ENCODE measurements at regions not wholly inside any gene's neighbourhood (a gene's known extent, or its start where the extent isn't known, plus 50 kb on each side); places are given as distances from the start of the nearest gene placed in this dataset.
"Not testable (repeated sequence)": the region's sequence is repeated elsewhere in the genome, so short reads cannot be mapped to it uniquely, and the experiment has no call there.

DNA sequence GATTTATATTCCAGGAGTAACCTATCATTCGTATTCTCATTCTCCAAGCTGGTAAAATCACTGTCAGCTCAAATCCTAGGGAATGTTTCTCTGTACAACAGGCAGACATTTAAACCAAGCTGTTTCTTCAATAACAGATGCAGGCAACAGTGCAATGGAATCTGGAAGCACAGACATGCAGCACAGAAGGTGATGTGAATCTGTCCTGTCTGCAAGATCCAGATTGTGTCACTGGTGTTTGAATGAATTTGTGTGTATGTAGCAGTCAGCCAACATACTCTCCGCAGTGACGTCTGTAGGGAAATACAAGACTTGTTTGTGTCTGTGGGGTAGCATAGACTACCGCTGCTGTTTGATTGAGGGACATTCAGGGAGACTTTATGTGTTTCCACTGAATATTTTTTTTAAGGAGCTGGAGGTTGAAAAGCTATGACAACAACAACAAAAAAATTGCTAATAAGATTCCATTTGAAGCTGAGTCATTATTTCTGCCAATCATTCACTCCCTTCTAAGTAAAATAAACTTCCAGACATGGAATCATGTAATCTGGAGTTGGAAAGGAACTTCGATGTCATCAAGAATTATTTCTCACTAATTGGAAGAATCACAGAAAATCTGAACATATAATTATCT is 122.9 kb upstream of the MYO3A start:
- no peak for DNase-seq

DNA sequence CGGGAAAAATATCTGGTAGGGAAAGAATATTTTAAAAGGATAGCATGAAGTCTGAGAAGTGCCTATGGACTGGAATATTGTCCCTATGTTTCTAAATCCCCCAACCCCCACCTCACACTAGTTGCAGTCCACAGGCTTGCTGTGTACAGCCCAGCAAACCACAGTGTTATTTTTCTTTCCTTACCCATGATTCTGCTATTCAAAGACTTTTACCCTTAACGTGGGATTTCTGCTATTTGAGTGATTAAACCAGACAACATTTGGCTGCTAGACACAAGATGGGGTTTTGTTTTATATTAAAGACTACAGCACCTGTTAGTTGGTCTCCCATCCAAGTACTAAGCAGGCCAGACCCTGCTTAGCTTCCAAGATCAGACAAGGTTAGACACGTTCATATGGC is 120.5 kb upstream of the MYO3A start:
- DNase-seq: no peak

DNA sequence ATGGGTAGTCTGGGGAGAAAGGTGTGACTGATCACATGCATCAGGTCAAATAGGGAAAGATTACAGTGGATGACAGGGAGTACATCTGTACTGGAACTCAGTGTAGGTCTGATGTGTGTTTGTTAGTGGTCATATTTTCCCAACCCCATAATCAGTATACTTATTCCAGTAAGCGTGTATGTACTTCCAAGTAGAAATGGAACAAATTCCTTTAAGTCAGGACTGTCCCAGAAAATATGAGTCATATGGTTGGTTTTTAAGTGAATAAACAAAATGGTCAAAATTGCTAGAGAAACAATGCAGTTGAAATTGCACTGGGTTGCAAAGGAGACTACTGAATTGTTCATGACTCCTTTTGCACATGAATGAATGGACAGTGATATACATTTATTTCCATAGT is 118.8 kb upstream of the MYO3A start:
- no peak for DNase-seq

DNA sequence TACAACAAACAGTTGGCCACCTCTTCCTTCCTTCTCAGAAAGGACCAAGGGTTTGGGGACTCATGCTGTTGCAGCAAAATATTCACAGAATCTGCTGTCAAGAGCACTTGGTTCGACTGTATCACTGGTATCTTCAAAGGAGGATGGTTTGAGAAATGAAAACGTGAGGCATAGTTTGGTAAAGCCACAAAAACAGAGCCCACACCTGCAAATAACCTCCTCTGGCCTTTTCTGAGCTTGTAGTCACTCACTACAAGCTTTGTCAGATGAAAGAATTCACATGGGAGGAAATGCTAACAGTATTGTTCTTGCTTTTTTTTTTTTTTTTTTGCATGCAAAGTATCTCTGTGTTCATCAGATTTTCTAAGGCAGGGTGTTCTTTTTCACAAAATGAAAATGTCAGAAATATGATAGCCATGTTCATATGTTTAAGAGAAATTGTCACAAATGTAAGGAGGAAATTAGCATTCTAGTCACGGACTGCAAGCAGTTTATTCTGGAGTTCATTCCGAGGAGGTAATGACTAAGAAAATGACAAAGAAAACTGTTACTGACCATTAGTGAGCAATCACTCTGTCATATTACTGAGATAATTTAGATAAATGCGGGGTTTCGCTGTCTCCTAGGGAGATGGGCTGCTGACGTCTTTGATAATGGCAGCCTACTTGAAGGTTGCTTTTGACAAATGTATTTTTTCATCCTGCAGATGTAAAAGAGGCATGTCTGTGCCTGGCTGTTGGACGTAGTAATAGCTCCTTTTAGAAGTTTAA is 117.8 kb upstream of the MYO3A start:
- DNase-seq: no peak

DNA sequence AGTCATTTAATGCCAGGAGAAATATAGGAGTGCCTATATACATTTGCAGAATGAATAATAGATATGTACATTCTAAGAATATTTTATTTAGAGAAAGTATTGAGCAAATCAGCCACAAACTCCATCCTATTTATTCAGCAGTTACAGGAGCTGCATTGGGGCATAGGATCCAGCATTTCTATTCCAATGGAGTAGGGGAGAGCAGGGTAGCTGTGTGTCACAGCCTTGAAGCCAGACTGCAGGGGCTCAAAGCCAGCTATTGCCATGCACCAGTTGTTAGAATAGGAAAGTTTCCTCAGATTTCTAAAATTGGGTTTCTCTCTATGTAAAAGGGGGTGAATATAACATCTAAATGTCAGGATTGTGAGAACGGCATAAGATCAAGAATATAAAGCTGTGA is 116.8 kb upstream of the MYO3A start:
- no peak for DNase-seq

DNA sequence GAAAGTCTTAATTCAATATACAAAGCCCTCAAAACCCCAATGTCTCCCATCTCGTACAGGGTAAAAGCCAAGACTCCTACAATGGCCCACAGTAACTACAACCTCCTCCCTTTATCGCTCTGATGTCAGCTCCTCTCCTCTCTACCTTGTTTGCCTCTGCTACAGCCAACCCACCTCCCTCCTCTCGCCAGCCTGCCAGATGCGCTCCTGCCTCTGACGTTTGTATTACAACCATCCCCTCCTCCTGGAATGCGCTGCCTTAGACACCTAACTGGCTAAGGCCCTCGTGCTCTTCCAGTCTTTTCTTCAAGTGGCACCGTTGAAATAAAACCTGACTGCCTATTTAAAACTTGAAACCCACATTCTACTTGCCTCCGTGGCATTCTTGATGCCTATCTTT is 115.3 kb upstream of the MYO3A start:
- no peak for DNase-seq

DNA sequence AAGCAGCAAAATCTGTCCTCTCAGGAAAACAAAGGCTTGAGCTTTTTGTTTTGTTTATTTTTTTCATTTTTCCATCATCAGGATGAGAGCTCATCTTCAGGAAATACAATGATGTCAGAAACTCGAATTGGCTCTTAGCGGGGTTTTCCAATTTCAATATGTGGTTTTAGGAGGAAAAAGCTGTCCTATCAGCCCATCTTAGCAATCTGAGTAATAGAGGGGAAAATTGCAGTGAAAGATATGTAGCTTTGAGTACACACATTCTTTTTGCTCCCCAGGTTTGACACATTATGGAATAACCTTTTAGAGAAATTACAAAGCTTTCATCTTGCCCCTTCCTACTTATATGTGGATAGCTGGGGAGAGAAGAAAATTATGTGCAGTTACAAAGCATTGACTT is 113.6 kb upstream of the MYO3A start:
- no peak for DNase-seq

DNA sequence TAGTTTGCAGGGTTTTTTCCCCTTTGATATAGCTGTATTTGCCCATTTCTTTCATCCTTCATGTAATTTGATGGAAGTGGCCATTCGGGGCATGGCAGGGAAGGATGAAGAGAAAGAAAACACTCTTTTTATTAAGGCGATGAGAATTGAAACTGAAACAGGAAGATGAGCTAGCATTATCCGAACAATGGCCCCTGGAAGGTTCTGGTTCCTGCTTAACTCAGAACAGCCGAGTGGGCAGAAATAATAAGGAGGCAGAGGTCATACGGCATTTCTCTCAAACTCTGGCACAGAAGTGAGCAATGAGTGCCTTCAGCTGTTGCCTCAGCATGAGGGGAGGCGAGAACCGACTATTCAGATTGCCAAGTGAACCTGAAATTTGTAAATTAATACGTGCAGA is 113.2 kb upstream of the MYO3A start:
- DNase-seq: no peak

DNA sequence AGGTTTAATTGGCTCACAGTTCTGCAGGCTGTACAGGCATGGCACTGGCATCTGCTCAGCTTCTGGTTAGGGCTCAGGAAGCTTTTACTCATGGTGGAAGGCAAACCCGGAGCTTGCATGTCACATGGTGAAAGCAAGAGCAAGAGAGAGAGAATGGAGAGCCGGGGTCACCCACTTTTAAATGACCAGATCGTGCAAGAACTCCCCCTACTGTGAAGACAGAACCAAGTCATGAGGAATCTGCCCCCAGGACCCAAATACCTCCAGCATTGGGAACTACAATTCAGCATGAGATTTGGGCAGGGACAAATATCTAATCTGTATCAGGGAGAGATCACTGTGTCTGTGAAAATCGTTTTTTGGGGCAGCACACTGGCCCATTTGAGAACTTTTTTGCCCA is 110.0 kb upstream of the MYO3A start:
- no peak for DNase-seq

DNA sequence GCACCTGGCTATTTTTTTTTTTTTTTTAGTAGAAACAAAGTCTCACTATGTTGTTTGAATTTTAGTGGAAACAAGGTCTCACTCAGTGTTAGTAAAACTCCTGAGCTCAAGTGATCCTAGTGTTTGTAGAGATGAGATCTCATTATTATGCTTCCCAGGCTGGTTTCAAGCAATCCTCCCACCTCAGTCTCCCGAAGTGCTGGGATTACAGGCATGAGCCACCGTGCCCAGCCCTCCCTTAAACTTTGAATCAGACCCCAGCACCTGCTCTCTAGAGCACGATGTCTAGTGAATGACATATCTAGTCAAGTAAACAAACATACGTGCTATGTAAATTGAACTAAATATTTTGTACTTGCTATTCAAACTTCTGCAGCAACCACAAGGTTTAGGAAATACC is 105.6 kb upstream of the MYO3A start:
- no peak for DNase-seq

DNA sequence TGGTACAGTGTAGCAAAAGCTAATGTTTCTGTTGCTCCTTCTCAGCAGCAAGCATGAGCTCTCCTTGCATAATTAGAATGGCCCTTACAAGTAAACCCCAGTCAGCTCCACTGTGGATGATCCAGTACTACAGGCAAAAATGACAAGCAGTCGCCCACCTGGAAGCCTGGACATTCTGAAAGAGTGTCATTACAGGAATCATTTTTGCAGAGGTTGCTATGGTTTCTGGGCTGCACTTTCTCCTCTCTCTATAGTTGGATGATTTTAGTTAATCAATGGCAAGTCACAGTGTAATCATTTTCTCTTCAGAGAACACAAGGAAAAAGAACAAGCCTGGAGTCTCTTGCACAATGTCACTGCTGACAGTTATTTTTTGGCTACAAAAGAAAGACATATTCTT is 102.9 kb upstream of the MYO3A start:
- DNase-seq: no peak

DNA sequence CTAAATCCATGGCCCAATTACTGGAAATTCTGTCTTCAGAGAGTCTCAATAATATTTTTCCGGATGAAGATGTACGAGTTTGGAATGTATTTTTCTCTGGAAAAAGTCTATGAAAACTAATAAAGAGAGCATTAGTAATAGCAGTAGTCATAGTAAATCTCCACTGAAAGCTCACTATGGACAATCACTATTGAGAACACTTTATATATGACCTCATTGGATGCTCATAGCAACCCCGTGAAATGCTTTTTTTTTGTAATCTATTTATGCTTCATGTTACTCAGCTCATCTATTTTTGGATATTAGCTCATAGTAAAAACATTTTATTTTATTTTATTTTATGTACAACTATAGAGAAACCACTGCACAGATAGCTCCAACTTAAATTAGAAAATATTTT is 94.3 kb upstream of the MYO3A start:
- no peak for DNase-seq

DNA sequence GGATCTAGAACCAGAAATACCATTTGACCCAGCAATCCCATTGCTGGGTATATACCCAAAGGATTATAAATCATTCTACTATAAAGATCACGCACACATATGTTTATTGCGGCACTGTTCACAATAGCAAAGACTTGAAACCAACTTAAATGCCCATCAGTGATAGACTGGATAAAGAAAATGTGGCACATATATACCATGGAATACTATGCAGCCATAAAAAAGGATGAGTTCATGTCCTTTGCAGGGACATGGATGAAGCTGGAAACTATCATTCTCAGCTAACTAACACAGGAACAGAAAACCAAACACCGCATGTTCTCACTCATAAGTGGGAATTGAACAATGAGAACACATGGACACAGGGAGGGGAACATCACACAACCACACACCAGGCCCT is 93.2 kb upstream of the MYO3A start:
- not testable (repeated sequence) for DNase-seq

DNA sequence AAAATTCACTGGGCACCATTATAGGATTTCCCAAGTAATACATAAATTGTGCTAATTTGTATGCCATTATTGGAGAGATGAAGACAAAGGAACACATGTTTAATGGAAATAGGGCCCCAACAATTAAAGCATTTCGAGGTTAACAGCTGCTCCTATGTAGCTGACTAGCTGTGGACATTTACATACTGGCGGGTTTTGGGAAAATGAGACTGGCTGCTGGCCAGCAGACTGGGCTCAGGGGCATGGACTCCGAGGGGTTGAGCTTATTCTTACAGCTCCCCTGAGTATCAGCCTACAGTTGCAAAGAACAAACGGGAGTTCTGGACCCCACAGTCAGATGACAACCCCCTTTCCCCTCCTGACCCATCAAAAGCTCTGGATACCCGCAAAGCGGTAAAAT is 91.9 kb upstream of the MYO3A start:
- DNase-seq: no peak

DNA sequence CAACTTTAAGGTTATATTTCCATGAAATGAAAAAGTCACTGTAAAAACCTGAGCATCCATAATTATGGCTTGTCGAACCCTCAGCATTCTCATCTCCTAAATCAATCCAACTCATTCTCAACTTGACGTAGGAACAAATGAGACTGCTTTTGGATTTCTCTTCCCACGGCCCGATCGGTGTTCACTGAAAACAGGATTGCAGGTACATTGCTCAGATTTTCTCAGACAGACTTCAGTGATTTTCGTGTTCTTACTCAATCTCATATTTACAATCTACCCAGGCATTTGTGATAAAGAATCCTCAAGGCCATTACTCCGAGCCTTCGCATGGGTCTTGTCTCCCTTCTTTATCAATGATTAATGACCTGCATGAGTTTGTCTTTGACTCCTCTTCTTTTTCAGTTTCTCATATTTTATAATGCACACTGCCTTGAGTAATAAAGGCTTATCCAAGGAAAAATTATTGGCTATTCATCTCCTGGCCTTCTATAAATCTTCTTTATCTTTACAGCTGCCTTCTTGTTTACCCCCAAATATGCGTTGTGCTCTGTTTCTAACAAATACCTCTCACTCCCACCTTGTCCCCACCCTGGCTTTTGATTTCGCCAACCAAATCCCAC is 90.4 kb upstream of the MYO3A start:
- DNase-seq: no peak

DNA sequence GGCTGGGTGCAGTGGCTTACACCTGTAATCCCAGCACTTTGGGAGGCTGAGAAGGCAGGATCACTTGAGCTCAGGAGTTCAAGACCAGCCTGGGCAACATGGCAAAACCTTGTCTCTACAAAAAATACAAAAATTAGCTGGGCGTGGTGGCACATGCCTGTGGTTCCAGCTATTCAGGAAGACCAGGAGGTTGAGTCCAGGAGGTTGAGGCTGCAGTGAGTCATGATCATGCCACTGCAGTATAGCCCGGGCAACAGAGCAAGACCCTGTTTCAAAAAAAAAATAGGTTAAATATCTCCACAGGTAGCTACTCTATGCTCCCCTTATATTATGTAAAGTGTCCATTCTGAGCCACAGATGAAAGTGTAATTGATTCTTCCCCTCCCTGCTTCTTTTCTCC is 89.3 kb upstream of the MYO3A start:
- not testable (repeated sequence) for DNase-seq

DNA sequence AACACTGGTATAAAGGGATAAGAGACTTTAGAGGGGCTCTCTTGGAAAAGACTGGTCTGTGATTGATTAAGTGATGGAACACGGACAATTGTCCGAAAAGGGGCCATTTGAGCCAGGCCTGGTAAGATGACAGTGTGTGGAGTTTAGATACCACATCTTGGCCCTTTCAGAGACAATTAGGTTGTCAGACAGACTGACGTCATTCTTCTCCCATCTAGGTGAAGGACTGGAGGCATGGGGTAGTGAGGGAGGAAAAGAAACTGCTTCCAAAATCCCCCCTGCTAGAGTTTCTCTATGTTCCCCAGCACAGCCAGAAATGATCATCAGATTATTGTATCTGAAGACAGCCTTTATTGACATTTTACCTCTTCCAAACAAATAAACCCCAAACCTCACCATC is 84.8 kb upstream of the MYO3A start:
- no peak for DNase-seq

DNA sequence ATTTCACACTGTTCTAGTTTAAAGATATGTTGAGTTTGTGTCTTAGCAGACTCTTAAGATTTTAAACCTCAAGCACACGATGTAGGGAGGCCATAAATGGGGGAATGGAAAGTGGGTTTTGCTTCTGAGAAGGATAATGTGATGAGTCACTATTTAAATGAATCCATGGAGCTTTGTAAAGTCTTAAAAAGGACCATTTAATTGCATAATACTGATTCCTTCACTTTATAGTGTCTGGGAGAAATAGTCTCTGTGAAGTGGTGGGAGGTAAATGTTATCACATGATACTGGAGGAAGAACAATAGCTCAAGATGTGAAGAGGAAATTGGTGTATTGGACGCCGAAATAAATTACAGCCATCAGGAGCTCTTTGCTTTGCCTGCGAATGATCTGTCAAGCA is 84.0 kb upstream of the MYO3A start:
- no peak for DNase-seq

DNA sequence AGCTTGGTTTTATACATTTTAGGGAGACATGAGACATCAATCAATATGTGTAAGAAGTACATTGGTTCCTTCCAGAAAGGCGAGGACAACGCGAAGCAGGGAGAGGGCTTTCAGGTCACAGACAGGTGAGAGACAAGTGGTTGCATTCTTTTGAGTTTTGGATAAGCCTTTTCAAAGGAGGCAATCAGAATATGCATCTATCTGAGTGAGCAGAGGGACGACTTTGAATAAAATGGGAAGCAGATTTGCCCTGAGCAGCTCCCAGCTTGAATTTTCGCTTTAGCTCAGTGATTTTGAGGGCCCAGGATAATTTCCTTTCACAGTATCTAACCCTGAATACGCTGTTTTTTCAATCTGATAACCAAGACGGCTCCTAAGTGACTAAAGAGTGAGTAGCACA is 82.5 kb upstream of the MYO3A start:
- DNase-seq: no peak

DNA sequence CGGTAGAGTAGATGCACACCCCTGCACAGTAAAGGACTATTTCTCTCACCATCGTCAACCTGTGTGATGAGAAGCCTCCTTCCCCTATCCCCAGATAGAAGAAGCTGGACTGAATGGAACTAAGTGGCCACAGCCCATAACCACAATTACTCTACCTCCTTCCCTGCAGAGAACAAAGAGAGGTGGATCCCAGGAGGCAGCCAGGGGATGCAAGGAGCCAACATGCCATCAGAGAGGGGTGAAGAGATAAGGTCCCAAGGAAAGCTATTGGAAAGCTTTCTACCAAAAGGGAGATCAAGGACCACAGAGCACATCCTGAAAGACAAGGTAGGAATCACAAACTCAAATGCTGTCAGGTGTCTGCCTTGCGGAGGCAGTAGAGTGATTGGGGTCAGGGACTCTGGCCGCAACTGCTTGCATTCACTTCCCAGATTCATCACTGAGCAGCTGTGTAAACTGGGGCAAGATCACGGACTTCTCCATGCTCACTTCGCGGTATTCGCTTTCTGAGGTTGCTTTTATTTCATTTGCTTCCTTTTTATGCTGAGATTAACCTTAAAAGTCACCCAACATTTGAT is 81.6 kb upstream of the MYO3A start:
- DNase-seq: no peak

DNA sequence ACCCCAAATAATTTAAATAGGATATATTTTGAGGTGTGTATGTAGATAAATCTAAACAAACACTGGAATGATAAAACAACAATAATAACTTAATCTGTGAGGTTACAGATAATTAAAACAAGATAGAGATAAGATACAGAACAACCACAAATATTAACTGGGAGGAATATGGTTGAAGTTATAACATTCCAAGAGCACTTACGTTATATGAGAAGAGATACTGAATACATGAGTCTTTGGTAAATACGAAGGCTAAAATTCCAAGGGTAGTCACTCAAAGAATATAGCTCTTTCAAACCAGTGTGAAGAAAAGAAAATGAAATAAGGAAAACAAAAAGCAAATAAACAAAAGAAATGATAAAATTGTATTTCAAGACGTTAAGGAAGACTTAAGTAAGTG is 76.0 kb upstream of the MYO3A start:
- DNase-seq: no peak

DNA sequence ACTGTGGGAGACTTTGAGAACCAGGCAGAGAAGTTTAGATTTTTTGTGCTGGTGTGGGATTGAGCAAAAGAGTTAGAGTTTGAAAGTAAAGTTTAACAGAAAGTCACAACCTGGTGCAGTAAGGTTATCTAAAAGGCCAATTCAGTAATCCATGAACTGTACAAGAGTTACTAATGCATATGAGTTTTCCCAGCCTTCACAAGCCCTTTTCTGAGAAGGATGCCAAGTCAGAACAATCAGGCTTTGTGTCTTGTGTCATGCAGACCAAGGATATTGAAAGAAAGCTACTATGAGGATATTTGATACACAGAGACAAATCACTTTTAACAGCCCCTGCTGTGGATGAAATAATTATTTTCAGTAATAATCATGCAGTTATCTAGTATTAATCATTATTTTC is 68.8 kb upstream of the MYO3A start:
- no peak for DNase-seq

DNA sequence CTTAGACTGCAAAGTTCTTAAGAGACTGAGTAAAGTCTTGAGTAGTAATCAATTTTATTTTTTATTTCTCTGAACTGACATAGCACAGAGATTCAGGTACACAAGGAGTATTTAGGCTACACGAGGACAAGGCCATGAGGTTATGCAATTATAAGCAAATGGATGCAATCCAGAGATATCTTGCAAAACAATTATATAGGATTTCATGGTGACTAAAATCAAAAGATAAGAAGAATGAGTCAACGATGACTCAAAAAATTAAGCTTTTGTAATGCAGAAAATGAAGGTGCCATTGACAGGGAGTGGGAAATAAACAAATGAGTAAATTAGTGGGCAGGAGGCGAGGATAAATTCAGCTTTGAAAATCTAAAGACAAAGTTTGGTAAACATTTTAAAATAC is 66.7 kb upstream of the MYO3A start:
- no peak for DNase-seq

DNA sequence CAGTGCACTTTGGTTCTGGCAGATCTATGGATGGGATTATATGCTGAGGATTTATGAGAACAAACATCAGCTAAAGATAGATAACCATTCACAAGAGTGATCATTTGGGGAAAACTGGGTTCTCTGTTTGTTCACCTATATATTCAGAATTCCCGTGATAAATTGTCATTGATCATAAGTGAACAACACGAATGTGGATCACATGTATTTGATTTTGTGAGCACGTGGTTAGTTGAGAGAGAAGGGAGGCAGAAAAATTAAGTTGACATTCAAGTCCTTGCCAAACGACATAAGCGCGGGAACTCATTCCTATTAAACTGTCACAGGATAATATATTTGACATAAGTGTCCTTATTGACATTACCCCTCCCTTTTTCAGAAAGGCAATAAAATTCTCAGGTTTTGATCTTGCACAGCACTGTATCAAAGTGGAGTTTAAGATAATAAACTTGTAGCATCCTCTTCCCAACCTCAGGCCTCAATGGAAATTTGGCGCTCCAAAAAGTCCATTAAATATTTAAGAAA is 64.9 kb upstream of the MYO3A start:
- DNase-seq: no peak

Measured in activated T-cell treated with anti-CD3 and anti-CD28 coated beads for 4 hours (primary cell).